GM12873 (cell line): ENCODE measurements at regions not wholly inside any gene's neighbourhood (a gene's known extent, or its start where the extent isn't known, plus 50 kb on each side); places are given as distances from the start of the nearest gene placed in this dataset.

Experiments
- TF ChIP-seq, protein P1 (sequence below): IDR thresholded peaks from 2 replicates; pipeline ENCODE4 v1.5.1; 2012; ENCODE audit warnings: low read depth, mild to moderate bottlenecking, moderate library complexity, low read length, control low read depth; ENCODE audit not compliant: insufficient read depth; ENCODE audit errors: missing control alignments

DNA sequence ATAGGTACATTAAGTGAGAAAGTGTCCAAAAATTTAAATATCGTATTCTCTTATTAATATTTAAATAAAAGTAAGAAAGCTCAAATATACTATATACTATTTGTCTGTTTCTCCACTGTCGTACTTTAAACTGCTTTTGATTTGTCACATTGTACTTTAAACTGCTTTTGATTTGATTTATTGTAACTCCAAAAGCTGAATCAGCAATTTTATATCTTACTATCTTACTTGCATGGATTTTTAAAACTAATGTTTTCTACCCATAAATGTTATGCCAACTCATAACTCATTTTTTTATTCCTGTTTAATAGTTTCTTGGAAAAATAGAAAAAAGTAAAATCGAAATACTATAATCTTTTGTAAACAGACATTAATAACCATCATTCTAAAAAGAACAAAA lies 1128.2 kb upstream of the ACVR2A start:
- TF ChIP-seq, protein P1, sequence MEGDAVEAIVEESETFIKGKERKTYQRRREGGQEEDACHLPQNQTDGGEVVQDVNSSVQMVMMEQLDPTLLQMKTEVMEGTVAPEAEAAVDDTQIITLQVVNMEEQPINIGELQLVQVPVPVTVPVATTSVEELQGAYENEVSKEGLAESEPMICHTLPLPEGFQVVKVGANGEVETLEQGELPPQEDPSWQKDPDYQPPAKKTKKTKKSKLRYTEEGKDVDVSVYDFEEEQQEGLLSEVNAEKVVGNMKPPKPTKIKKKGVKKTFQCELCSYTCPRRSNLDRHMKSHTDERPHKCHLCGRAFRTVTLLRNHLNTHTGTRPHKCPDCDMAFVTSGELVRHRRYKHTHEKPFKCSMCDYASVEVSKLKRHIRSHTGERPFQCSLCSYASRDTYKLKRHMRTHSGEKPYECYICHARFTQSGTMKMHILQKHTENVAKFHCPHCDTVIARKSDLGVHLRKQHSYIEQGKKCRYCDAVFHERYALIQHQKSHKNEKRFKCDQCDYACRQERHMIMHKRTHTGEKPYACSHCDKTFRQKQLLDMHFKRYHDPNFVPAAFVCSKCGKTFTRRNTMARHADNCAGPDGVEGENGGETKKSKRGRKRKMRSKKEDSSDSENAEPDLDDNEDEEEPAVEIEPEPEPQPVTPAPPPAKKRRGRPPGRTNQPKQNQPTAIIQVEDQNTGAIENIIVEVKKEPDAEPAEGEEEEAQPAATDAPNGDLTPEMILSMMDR = no peak

DNA sequence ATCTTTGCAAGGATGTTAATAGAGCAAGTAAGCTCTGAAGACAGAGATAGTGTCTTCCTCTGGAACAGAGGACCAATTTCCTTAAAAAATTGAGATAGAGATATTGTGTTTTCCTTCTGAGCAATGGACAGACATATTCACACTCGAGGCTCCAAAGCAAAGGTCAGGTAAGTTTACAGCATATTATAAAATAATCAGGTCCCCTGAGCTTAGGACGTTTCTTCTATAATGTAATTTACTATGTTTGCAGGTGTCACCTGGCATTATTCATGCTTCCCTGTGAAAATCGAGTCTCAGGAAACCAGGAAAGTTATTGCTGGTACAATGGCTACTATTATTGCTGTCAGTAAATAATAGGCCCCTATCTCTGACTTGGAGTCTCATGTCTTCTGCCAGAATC lies 1135.8 kb upstream of the ACVR2A start:
- TF ChIP-seq, protein P1 = no peak

DNA sequence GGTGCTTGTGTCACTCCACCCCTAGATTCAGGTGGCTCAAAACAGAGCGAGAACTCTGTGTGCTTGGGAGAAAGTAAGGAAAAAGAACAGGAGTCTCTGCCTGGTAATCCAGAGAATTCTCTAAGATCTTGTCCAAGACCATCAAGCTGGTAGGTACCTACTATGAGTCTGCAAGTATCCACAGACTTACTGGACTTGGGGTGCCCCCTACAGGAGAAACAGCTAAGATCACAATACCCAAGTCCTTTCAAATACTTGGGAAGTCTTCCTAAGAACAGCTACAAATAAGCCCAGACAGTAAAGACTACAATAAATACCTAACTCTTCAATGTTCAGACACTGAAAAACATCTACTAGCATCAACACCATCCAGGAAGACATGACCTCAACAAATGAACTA lies 1143.6 kb upstream of the ACVR2A start:
- TF ChIP-seq, protein P1 = peak; percentile 42

DNA sequence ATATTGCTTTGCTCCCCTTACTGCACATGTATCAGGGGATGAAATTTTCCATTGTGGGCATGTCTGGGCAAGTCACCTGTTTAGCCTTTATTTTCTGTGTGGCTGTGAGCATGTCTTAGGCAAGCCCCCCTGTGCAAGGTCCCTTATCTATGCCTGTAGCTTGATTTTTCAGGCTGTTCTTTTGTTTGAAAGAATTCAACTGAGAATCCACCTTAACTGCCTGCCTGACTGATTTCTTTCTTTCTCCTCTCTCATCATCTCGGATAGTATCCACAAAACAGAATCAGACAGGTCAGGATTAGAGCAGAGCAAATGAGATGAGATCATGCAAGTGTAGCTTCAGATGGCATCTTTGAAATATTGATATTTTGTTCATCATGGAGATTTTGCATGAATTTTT lies 1147.5 kb upstream of the ACVR2A start:
- TF ChIP-seq, protein P1 = no peak

DNA sequence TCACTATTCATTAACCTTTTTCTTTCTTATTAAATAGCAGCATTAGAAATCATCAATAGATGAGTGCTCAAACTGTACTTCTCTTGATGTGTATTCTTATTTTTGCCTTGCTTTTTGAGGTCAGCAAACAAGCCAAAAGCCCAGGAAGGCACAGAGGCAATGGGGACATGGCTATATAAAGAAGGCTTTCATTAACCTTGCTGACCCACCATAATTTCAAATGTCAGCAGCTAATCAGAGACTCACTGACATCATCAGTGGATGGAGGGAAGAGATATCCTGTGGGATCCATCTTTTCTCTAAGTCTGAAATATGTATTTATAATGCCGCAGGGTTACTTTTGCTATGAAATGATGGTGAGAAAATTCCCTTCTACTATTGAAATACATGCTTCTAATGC lies 1162.8 kb upstream of the ACVR2A start:
- TF ChIP-seq, protein P1 = no peak

DNA sequence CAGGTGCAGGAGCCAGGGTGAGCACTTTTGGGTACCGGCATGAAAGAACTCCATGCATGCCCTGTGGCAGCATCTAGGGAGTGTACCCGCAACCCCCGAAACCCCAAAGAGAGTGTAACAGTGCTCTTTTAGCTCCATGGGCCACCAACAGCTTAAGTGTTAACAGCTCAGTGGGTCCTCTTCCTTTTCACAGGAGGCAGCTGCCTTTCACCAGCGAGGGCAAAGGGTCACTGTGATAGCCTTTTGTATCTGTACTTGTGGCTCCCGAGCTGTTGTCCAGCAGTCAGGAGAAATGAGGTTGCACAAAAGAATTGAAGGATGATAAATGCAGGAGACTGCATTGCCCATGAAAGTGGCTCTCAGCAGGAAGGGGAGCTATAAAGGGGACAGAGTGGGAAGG lies 1166.3 kb upstream of the ACVR2A start:
- TF ChIP-seq, protein P1 = no peak

DNA sequence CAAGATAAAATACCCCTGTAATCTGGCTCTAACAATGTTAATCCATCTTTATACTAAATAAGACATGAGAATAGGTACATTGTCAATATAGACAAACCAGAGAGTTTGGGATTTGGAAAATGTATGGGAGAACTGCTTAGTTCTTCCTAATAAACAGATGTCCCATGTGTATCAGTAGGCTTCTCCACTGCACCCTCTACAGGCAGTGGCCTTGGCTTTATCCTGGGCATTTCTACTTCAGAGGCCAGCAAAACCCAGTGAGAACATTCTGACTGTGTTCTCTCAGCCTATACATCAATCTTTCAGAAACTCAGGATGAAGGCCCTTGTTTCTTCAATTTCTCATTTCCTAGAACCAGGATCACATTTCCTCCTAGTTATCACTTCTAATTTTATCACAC lies 1167.5 kb upstream of the ACVR2A start:
- TF ChIP-seq, protein P1 = no peak
